IMR-90 (cell line): ENCODE measurements at regions not wholly inside any gene's neighbourhood (a gene's known extent, or its start where the extent isn't known, plus 50 kb on each side); places are given as distances from the start of the nearest gene placed in this dataset.

ENCODE experiments used
- ATAC-seq: fragments of 200-7000 bp; cut with Tn5 transposase; 2 replicates; pipeline ENCODE4 v1.9.1; 2020; ENCODE audit warnings: low read depth, mild to moderate bottlenecking, moderate library complexity
- BruUV-seq: library from RNA; stranded (reverse); fragments of 400-500 nt; replicated peaks from 2 replicates; lab custom pipeline; 2021; lab: Mats Ljungman, UMichigan
- CTCF ChIA-PET: fragments of 300-600 bp; formaldehyde crosslinking; extraction: SDS; loops from one replicate; lab custom pipeline; 2021; ENCODE audit warnings: antibody characterized with exemption; lab: Yijun Ruan, JAX
- POLR2A ChIA-PET: fragments of 300-600 bp; sonication (Branson Sonifier 250); formaldehyde crosslinking; loops from one replicate; lab custom pipeline; 2022; ENCODE audit warnings: antibody characterized with exemption; ENCODE audit not compliant: unreplicated experiment; lab: Charles Lee
- DNase-seq: peaks from one replicate; pipeline ENCODE4 v3.0.0; 2013
- H2AFZ ChIP-seq: replicated peaks from 2 replicates; pipeline ENCODE3; 2013; ENCODE audit warnings: low read length, mild to moderate bottlenecking; ENCODE audit not compliant: poor library complexity
- H2AK5ac ChIP-seq: 2 replicates; pipeline ENCODE4 v1.6.1; 2013; ENCODE audit warnings: low read depth, low read length, inconsistent platforms
- H2AK9ac ChIP-seq: replicated peaks from 2 replicates; pipeline ENCODE3; 2013; ENCODE audit warnings: mild to moderate bottlenecking, low read depth, low read length, moderate library complexity; ENCODE audit not compliant: poor library complexity
- H2BK120ac ChIP-seq: 2 replicates; pipeline ENCODE4 v1.6.1; 2013; ENCODE audit warnings: low read depth, low read length, inconsistent platforms
- H2BK15ac ChIP-seq: 3 replicates; pipeline ENCODE4 v1.6.1; 2013; ENCODE audit warnings: low read depth, low read length, inconsistent platforms
- H2BK20ac ChIP-seq: 2 replicates; pipeline ENCODE4 v1.6.1; 2013; ENCODE audit warnings: low read depth, mild to moderate bottlenecking, inconsistent platforms, low read length, moderate library complexity
- H2BK5ac ChIP-seq: 2 replicates; pipeline ENCODE4 v1.6.1; 2013; ENCODE audit warnings: mild to moderate bottlenecking, low read depth, low read length, inconsistent platforms; ENCODE audit not compliant: poor library complexity, severe bottlenecking
- H3K14ac ChIP-seq: replicated peaks from 2 replicates; pipeline ENCODE4 v1.6.1; 2013; ENCODE audit warnings: low read depth, low read length, inconsistent platforms
- H3K18ac ChIP-seq: 2 replicates; pipeline ENCODE4 v1.6.1; 2013; ENCODE audit warnings: low read depth, low read length, control low read depth
- H3K23ac ChIP-seq: 2 replicates; pipeline ENCODE4 v1.6.1; 2013; ENCODE audit warnings: low read depth, low read length, inconsistent platforms
- H3K27ac ChIP-seq: 2 replicates; pipeline ENCODE4 v1.5.1; 2013; ENCODE audit warnings: mild to moderate bottlenecking, control low read depth, low read length; ENCODE audit not compliant: insufficient read depth
- H3K27me3 ChIP-seq: 2 replicates; pipeline ENCODE4 v1.6.1; 2013; ENCODE audit warnings: low read length; ENCODE audit not compliant: control insufficient read depth, insufficient read depth
- H3K36me3 ChIP-seq: 2 replicates; pipeline ENCODE4 v1.6.1; 2013; ENCODE audit warnings: low read length, mixed read lengths; ENCODE audit not compliant: control insufficient read depth, insufficient read depth
- H3K4ac ChIP-seq: 2 replicates; pipeline ENCODE4 v1.6.1; 2013; ENCODE audit warnings: low read depth, low read length, inconsistent platforms
- H3K4me1 ChIP-seq: 2 replicates; pipeline ENCODE4 v1.6.1; 2013; ENCODE audit warnings: low read length, mixed read lengths; ENCODE audit not compliant: control insufficient read depth, insufficient read depth
- H3K4me2 ChIP-seq: 2 replicates; pipeline ENCODE4 v1.6.1; 2013; ENCODE audit warnings: low read depth, mild to moderate bottlenecking, control low read depth, low read length, moderate library complexity
- H3K4me3 ChIP-seq: 2 replicates; pipeline ENCODE4 v1.5.1; 2013; ENCODE audit warnings: low read depth, mild to moderate bottlenecking, control low read depth, low read length, moderate library complexity; ENCODE audit not compliant: insufficient read depth
- H3K56ac ChIP-seq: 2 replicates; pipeline ENCODE4 v1.6.1; 2013; ENCODE audit warnings: low read length, inconsistent platforms; ENCODE audit not compliant: insufficient read depth; ENCODE audit errors: extremely low read depth
- H3K79me1 ChIP-seq, 2 experiments: 2 replicates each; pipeline ENCODE4 v1.6.1; 2013; ENCODE audit warnings: low read length in 2 of 2, inconsistent platforms in 1 of 2, low read depth in 1 of 2
- H3K9ac ChIP-seq: 2 replicates; pipeline ENCODE4 v1.6.1; 2013; ENCODE audit warnings: low read depth, low read length, control low read depth
- H3K9me1 ChIP-seq: 2 replicates; pipeline ENCODE4 v1.6.1; 2013; ENCODE audit warnings: low read length, inconsistent platforms; ENCODE audit not compliant: insufficient read depth
- H3K9me3 ChIP-seq: 2 replicates; pipeline ENCODE4 v1.6.1; 2013; ENCODE audit warnings: low read length; ENCODE audit not compliant: control insufficient read depth, insufficient read depth
- H4K20me1 ChIP-seq: 2 replicates; pipeline ENCODE4 v1.6.1; 2013; ENCODE audit warnings: low read length, inconsistent platforms; ENCODE audit not compliant: insufficient read depth
- H4K5ac ChIP-seq: 2 replicates; pipeline ENCODE4 v1.6.1; 2013; ENCODE audit warnings: mild to moderate bottlenecking, low read depth, low read length, control low read depth
- H4K8ac ChIP-seq, 2 experiments: 2 replicates each; pipeline ENCODE4 v1.6.1; 2013; ENCODE audit warnings: low read depth in 2 of 2, low read length in 2 of 2, control low read depth in 1 of 2, inconsistent platforms in 1 of 2
- H4K91ac ChIP-seq: 2 replicates; pipeline ENCODE4 v1.6.1; 2013; ENCODE audit warnings: low read depth, low read length, inconsistent platforms; ENCODE audit not compliant: insufficient read depth
- BHLHE40 ChIP-seq: fragments of 150-350 bp; IDR thresholded peaks from 2 replicates; pipeline ENCODE4 v1.6.1; 2016; ENCODE audit warnings: mild to moderate bottlenecking, low read depth, low read length
- CEBPB ChIP-seq: IDR thresholded peaks from 2 replicates; pipeline ENCODE4 v1.6.1; 2012; ENCODE audit warnings: low read depth, low read length, improper control_type of control experiment
- CHD1 ChIP-seq: IDR thresholded peaks from 2 replicates; pipeline ENCODE4 v1.6.1; 2012; ENCODE audit warnings: low read depth, low read length, improper control_type of control experiment
- CTCF ChIP-seq: conservative IDR thresholded peaks from 2 replicates; pipeline ENCODE4 v1.5.1; 2012; ENCODE audit warnings: mild to moderate bottlenecking, low read depth, low read length, improper control_type of control experiment
- ELK1 ChIP-seq: fragments of 150-350 bp; IDR thresholded peaks from 2 replicates; pipeline ENCODE4 v1.6.1; 2016; ENCODE audit warnings: low read depth, mild to moderate bottlenecking, low read length, moderate library complexity, borderline replicate concordance
- FOS ChIP-seq: fragments of 150-350 bp; IDR thresholded peaks from 2 replicates; pipeline ENCODE4 v1.6.1; 2016; ENCODE audit warnings: low read depth, low read length
- MAFK ChIP-seq: IDR thresholded peaks from 2 replicates; pipeline ENCODE4 v1.6.1; 2012; ENCODE audit warnings: low read depth, low read length, improper control_type of control experiment
- MAZ ChIP-seq: IDR thresholded peaks from 2 replicates; pipeline ENCODE4 v1.6.1; 2012; ENCODE audit warnings: low read depth, mild to moderate bottlenecking, low read length, improper control_type of control experiment, moderate library complexity, borderline replicate concordance
- NFE2L2 ChIP-seq: fragments of 150-350 bp; IDR thresholded peaks from 2 replicates; pipeline ENCODE4 v1.6.1; 2016; ENCODE audit warnings: low read depth, mild to moderate bottlenecking, low read length
- POLR2A ChIP-seq: IDR thresholded peaks from 2 replicates; pipeline ENCODE4 v1.6.1; 2012; ENCODE audit warnings: mild to moderate bottlenecking, low read depth, low read length
- RAD21 ChIP-seq: IDR thresholded peaks from 2 replicates; pipeline ENCODE4 v1.6.1; 2012; ENCODE audit warnings: low read length, improper control_type of control experiment
- RCOR1 ChIP-seq: IDR thresholded peaks from 2 replicates; pipeline ENCODE4 v1.6.1; 2012; ENCODE audit warnings: mild to moderate bottlenecking, low read length, improper control_type of control experiment; ENCODE audit not compliant: insufficient replicate concordance
- RFX5 ChIP-seq: IDR thresholded peaks from 2 replicates; pipeline ENCODE4 v1.8.0; 2012; ENCODE audit warnings: low read depth, mild to moderate bottlenecking, low read length, moderate library complexity
- SMC3 ChIP-seq: fragments of 150-350 bp; IDR thresholded peaks from 2 replicates; pipeline ENCODE4 v1.6.1; 2016; ENCODE audit warnings: low read depth, mild to moderate bottlenecking, antibody characterized with exemption, low read length, moderate library complexity
- WGBS, 2 experiments: methylation state at CpG; one replicate each; pipeline versions ENCODE4 v1.1.5 to v1.1.7; 2013; ENCODE audit warnings: missing lambda C conversion rate in 2 of 2; ENCODE audit not compliant: insufficient read length in 1 of 2; ENCODE audit errors: extremely low coverage in 2 of 2; 5-methylcytosine and 5-hydroxymethylcytosine counted together
- dilution Hi-C: fragments of 300-500 bp; cut with HindIII; formaldehyde crosslinking; loops from one replicate; pipeline ENCODE4 v1.14.3; 2018; ENCODE audit warnings: low sequenced_read_pairs; ENCODE audit not compliant: unreplicated experiment
- in situ Hi-C: fragments of 300-500 bp; cut with MboI; formaldehyde crosslinking; loops from 3 replicates; pipeline ENCODE4 v1.14.3; 2019; ENCODE audit warnings: low sequenced_read_pairs, inconsistent platforms, mixed read lengths
- intact Hi-C: fragments of 100-400 bp; cut with micrococcal nuclease; formaldehyde crosslinking; loops from 2 replicates; pipeline ENCODE4 v1.10.0; 2022
- TF ChIP-seq, protein P1 (sequence below): fragments of 150-350 bp; IDR thresholded peaks from 2 replicates; pipeline ENCODE4 v1.6.1; 2017; ENCODE audit warnings: mild to moderate bottlenecking, antibody characterized with exemption, low read length, low read depth

- H4K91ac ChIP-seq = no peak overlapping the region
- no peak overlapping the region for H2AK5ac ChIP-seq
- H2BK5ac ChIP-seq = no peak overlapping the region
- no peak overlapping the region for H3K4me3 ChIP-seq
- H3K4me2 ChIP-seq = no peak overlapping the region
- no peaks in the 10 kb centered on the region for H3K27me3 ChIP-seq
- no peak overlapping the region for H4K8ac ChIP-seq
- no peak overlapping the region for H2AFZ ChIP-seq
- no peaks in the 10 kb centered on the region for H3K79me1 ChIP-seq
- no peaks in the 10 kb centered on the region for H4K20me1 ChIP-seq
- no peak overlapping the region for H3K9ac ChIP-seq
- in situ Hi-C loops (no loop called here), dilution Hi-C loops (no loop called here), intact Hi-C loops (no loop called here)
- no CpG with 5 or more reads among the region's 1 CpG for WGBS, 2 experiments
- H2BK20ac ChIP-seq = no peak overlapping the region
- H2AK9ac ChIP-seq = no peak overlapping the region
- BruUV-seq = no TSS peak
- no peaks in the 10 kb centered on the region for H3K9me1 ChIP-seq
- no peak overlapping the region for H3K14ac ChIP-seq
- H2BK15ac ChIP-seq = no peak overlapping the region
- no peak overlapping the region for H3K27ac ChIP-seq
- no peak overlapping the region for H3K4ac ChIP-seq
- no peak overlapping the region for H3K18ac ChIP-seq
- POLR2A ChIA-PET = interaction anchor here (0.6 kb wide), 1 partner anchor 786 kb away, joined by 3 read pairs; no protein-coding TSS in a partner anchor
- no peaks in the 10 kb centered on the region for H3K4me1 ChIP-seq
- no peaks in the 10 kb centered on the region for H3K36me3 ChIP-seq
- DNase-seq (no peak), ATAC-seq (no peak)
- H3K56ac ChIP-seq = no peak overlapping the region
- CTCF ChIA-PET = no interaction called here
- H4K5ac ChIP-seq = no peak overlapping the region
- H3K9me3 ChIP-seq = peaks cover 2% of the 10 kb centered on the region
- TF ChIP-seq, protein P1, sequence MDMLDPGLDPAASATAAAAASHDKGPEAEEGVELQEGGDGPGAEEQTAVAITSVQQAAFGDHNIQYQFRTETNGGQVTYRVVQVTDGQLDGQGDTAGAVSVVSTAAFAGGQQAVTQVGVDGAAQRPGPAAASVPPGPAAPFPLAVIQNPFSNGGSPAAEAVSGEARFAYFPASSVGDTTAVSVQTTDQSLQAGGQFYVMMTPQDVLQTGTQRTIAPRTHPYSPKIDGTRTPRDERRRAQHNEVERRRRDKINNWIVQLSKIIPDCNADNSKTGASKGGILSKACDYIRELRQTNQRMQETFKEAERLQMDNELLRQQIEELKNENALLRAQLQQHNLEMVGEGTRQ = no peak
- no peak for TF ChIP-seq CHD1
- no peak for TF ChIP-seq CEBPB
- TF ChIP-seq MAZ = no peak
- no peak for TF ChIP-seq RAD21
- no peak for TF ChIP-seq SMC3
- TF ChIP-seq BHLHE40 = no peak
- TF ChIP-seq RCOR1 = no peak
- TF ChIP-seq ELK1 = no peak
- TF ChIP-seq POLR2A = no peak
- TF ChIP-seq RFX5 = no peak
- no peak for TF ChIP-seq CTCF
- TF ChIP-seq MAFK = no peak
- TF ChIP-seq FOS = no peak
- TF ChIP-seq NFE2L2 = no peak
- H2BK120ac ChIP-seq = no peak overlapping the region
- H3K23ac ChIP-seq = no peak overlapping the region
Observed at GRCh38 chr3:80682951-80683350, 915.2 kb upstream of the ROBO1 start.
